Fibroblast of skin of abdomen (primary cell): ENCODE measurements at regions not wholly inside any gene's neighbourhood (a gene's known extent, or its start where the extent isn't known, plus 50 kb on each side); places are given as distances from the start of the nearest gene placed in this dataset.
"Not testable (repeated sequence)": the region's sequence is repeated elsewhere in the genome, so short reads cannot be mapped to it uniquely, and the experiment has no call there.

Experiments
- DNase-seq: peaks from one replicate; pipeline ENCODE4 v3.0.0-alpha.2; 2013

DNA sequence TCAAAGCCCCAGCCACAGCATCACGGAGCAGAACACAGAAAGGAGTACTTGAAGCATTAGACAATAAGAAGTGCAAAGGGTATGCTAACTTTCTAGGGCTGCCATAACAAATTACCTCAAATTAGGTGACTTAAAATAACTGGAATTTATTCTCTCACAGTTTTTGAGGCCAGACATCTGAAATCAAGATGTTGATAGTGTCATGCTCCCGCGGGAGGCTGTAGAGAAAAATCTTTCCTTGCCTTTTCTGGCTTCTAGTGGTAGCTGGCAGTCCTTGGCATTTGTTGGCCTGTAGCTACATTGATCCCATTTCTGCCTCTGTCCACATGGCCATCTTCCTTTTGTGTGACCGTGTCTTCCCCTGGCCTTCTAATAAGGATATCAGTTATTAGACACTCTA, 51.9 kb upstream of the SPDL1 start:
- no peak for DNase-seq

DNA sequence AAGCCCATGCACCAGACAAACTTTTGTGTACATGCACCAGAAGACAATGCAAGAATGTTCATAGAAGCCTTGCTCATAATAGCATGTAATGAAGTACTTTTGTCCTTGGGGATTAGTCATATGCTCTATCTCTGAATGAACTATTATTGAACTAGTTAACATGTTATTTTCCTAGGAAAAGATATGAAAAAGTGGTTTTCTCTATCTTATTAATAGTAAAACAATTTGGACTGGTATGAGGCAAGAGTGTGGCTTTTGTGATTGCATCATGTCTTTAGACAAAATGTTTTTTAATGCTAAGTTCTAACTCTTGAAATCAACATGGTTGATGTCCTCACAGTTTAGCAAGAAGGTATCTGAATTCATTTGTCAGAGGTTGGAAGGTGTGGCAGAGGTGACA, 55.7 kb upstream of the SPDL1 start:
- DNase-seq, result peak; percentile 59

DNA sequence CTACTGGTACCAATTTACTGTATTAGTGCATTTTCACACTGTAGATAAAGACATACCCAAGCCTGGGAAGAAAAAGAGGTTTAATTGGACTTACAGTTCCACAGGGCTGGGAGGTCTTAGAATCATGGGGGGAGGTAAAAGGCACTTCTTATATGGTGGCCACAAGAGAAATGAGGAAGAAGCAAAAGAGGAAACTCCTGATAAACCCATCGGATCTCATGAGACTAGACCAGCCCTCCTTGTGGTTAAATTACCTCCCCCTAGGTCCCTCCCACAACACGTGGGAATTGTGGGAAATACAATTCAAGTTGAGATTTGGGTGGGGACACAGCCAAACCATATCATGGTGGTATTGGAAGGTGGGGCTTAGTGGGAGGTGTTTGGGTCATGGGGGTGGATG, 56.5 kb upstream of the SPDL1 start:
- DNase-seq, result no peak

DNA sequence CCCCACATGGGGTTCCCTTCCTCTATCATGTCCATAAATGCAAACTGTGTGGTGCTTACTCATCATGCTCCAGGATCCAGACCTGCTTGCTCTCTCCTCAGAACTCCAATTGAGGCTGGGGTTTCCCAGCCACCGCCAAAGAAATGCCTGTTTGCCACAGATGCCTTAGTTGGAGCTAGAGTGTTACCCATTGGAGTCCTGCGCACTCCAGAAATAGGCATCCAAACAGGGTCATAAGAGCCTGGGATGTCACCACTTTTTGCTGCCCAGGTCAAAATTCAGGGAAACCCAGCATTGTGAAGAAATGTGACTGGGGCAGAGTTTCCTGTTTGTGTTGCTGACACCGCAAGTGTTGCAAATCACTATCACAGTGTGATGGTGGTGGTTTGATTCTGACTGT, 60.7 kb upstream of the SPDL1 start:
- DNase-seq, result no peak

DNA sequence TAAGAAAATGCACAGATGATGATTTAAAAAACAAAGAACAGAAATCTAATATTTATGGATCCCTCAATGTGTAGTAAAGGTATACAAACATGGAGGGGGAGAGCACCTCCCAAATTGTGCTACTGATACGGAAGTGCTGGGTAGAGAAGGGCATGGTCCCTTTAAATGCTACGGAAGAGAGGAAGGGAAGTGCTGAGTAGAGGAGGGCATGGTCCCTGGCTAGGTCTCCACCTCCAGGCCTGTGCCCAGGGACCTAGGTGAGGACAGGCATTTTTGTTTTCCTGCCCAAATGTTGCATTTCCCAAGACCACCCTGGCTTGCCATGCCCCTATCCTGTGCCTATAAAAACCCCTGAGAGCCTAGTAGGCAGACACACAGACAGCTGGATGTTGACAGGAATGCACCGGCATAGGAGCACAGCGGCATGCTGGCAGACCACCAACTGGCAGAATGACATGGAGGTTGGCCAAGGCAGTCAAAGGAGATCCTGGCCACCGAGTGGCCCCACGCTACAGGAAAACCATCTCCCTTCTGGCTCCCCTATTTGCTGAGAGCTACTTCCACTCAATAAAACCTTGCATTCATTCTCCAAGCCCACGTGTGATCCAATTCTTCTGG, 62.1 kb upstream of the SPDL1 start:
- no peak for DNase-seq

DNA sequence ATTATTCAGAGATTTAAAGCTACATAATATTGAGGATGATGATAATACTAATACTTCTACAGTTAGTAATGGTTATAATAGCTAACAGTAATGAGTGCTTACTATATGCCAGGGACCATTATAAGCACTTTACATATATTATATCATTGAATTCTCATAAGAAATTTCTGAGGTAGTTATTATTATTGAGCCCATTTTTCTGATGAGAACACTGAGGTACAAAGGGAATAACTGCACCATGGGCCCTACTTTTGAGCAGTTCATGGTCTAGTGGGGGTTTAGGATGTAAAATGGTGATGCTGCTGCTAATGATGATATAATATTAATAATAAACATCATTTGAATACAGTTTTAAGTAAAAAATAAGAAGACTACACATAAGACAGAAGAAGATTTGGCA, 64.2 kb upstream of the SPDL1 start:
- DNase-seq, result no peak

DNA sequence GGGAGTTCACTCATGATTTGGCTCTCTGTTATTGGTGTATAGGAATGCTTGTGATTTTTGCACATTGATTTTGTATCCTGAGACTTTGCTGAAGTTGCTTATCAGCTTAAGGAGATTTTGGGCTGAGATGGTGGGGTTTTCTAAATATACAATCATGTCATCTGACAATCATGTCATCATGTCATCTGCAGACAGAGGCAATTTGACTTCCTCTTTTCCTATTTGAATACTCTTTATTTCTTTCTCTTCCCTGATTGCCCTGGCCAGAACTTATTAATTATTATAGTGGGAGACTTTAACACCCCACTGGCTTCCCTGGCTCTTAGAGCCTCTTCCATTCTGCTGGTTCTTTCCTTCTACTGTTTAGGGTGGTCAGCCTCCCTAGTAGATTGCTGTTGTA, 64.8 kb upstream of the SPDL1 start:
- not testable (repeated sequence) for DNase-seq

DNA sequence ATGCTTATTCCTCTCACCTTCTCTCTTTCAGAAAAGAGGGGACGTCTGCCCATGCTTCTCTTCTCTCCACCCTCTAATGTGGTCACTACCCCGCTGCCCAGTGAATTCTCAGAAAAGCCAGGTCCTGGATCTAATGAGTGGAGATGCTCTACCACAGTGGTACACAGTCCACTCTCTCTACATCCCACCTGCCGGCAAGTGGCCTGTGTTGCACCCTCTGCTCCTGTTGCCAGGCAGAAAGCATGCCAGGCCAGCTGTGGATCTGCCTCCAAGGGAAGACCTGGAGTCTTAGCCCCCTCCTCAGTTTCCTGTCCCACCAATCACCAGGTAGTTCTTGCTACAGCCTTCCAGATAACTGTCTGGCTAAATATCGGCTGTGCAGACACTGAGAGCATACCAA, 71.2 kb upstream of the SPDL1 start:
- no peak for DNase-seq

DNA sequence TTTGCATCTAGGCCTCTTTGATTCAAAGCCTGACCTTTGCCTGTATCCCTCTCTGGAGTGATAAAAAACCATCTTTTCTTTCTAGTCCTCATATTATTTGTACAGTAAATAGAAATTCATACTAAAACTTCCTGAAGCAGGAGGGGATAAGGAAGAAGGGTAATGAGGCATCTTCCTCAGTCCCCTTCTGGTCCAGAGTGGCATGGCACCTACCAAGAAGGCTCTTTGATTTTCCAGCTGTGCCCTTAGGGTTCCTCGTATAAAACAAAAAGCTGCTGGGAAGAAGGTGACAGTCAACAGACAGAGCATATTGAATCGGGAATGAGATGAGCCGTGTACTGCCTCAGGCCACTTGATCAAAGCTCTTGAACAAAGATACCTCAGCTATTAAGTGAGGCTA, 71.9 kb upstream of the SPDL1 start:
- DNase-seq, result no peak

DNA sequence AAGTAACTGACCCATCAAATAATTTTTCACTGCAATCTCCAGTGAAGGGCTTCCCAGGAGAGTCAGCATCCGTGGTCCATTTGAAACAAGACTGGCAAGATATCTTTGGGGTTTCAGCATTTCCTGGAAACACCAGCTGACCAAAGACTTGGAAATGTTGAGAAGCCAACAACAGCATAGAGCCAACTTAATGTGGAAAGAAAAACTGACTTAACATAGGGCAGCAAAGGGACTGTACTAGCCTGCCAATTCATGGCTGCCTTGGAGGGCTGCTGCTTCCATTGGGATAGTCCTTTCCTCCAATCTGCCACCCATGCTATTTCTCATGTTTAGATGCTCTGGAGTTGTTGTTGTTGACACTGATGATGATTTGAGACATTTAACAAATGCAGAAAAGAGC, 76.5 kb upstream of the SPDL1 start:
- no peak for DNase-seq

DNA sequence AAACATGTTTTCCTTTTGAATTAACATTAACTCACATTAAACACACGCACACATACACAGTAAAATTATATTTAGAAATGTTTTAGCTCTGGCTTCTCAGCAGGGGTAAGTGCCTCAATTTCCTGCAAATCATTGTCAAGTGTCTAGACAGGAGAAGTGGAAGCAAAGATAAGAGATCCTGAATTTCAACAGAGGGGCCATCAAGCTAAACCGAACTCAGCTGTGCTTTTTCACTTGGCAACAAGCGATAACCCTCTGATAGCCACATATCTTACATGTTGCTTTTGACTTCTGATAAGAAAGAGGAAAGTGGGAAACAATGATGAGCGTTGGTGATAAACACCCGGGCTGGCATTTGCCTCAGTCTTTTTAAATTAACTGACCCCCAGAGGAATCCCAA, 79.7 kb upstream of the SPDL1 start:
- no peak for DNase-seq

DNA sequence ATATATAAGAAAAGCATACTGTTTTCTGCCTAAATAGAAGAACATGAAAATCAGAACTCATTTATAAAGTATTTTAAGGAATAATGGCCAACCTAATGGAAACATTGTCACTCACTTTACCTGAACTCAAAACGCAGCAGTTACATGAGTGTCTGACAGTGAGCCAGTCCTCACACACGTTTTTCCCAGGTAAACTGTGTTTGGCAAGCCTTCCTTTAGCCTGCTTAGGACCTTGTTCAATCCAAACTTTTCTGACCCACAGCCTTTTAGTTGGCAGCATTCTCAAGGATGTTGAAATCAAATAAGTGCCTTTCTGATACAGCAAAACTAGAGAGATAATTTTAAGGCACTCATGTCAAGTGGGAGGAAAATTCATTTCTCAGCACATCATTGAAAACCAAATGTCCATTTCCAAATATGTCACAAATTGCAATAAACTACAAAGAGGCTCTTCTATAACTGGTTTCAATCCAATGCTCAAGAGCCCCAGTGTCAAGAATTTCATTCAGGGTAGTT, 83.5 kb upstream of the SPDL1 start:
- no peak for DNase-seq

DNA sequence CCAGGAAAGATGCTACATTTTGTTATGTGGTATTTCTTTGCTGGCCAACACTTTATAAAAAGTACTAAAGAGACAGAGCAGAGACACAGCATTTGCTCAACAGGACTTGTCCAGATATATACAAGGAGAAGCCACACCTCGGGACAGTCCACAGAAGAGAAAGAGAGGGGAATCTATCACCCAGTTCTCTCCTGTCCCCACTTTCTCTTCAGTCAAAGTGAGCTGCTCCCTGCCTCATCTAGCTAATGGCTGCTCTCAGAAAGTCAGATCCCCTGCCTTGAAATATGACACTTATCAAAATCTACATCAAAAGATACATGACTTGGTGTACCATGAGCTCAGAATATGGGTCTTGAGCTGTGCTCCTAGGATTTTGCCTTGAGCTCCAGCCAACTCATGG, 86.7 kb upstream of the SPDL1 start:
- no peak for DNase-seq

DNA sequence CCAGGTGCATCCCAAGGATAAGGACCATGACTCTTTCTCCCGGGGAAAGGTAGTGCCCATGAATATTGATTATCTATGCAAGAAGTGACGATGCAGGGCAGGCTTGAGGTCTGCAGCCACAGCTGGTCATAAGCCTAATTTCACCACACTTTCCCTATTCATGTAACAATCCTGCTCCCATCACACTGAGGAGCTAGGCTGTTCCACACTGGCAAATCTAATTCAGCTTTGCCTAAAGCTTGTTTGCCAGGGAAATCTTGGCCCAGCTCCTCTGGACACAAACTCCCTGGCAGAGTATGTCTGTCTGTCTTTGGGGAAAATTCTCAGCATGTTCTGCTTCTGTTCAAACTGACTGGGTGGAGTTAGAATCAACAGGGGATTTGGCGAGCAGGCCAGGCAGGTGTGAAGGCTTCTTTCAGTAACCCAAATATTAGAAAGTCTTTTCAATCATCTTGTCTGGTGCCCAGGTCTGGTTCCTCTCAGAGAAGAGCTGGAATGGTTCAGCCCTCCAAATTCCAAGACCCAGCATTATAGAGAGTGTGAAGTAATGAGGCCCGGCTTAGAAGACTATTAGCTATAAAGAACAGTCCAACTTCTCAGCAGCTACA, 88.5 kb upstream of the SPDL1 start:
- no peak for DNase-seq

DNA sequence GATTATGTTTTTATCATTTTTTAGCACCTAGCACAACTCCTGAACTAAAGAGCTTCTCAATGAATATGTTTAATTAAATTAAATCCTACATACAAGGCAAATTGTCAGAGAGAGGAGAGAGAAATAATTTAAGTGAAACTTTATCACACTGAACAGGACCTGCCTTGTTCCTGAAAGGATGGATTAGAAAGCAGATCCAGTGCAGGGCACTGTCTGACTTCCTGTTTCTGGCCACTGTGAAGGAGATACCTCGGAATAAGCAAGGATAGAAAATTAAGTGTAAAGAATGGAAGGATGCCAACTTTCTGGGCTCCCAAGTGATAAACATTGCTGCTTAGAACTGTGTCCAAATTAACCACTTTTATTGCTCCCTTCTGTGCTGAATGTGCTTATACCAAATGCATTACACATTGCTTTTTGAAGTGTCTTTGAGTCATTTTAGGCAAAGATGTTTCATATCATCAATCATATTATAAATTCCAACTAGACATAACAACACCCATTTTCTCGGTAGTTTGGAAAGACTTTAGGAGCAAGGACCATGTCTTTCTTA, 89.1 kb upstream of the SPDL1 start:
- peak; percentile 30 for DNase-seq

DNA sequence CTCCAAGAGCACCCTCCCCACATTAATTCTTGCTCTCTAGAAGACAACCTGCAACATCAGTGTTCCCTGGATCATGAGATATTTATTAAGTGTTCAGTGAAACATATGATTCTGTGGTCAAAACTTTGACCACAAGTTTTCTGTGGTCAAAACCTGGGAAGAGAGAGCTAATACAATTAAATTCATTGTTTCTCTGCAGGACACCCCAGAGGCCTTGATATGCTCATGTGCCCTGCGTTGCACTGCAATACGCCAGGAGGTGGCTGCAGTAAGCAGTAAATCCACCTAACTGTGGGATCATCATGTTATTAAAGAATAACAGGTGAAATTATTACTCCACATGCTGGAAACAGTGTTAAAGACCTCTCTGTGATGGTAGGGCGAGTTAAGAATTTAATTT, 109.3 kb upstream of the SPDL1 start:
- DNase-seq, result peak; percentile 14

DNA sequence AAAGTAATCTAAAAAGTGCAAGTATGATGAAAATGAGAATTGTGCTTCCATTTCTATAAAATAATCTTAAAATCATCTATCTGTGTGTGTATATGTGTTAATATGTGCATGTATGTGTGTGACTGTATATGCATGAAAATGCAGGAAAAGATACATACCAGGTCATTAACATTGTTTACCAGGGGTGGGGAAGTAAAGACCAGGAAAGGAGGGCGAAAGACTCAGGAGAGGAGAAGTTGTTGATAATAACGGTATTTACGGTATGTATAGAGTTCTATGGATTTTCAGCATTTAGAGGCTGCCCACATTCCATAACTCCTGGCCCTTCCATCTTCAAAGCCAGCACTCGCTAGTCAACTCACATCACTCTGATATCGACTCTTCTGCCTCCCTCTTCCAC, 111.0 kb upstream of the SPDL1 start:
- DNase-seq, result no peak

DNA sequence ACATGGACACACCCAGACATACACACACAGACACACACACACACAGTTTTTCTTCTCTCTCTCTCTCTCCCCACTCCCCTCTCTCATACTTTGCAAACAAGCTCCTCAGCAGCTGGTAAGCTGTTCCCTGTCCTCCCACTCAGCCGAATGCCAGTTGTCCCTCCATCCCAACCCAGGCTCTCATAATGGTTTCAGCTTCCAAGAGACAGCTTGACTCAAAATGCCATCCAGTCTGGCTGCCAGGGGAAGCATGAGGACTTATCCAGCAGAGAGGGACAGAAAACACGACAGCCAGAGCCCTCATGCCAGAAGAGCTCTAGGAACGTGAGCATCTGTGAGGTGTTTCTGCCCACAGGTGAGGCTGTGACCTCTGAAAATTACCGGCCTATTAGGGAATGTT, 112.6 kb upstream of the SPDL1 start:
- no peak for DNase-seq

DNA sequence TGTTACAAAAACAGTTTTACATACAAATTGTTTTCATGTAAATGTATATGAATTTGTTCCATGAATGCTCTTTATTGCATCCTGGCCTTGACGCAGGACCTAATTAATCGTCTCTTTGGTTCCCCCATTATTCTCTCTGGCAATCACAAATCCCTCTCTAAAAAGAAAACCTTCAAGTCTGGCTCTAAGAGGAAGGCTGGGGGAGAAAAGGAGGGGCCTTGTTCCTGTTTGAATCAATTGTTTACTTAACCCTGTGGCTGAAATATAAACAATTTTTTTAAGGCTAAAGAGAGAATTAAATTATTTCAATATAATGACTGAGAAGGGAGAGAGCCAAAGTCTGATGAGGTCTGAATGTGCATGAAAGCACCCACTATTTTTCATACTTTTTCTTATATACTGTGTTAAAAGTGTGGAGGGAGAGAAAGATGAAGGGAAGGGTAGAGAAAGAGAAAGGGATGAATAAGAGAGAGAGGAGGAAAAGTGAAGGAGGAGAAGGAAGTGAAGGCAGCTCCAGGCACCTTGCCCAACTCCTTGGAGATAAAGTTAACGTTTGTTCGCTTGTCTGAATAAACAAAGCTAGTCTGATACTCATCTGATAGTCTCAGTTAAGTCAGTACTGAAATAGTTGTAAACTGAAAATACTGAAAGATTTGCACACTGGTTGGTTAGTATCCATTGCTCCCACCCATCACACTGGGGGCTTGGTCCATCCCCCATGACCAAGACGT, 116.4 kb upstream of the SPDL1 start:
- no peak for DNase-seq

DNA sequence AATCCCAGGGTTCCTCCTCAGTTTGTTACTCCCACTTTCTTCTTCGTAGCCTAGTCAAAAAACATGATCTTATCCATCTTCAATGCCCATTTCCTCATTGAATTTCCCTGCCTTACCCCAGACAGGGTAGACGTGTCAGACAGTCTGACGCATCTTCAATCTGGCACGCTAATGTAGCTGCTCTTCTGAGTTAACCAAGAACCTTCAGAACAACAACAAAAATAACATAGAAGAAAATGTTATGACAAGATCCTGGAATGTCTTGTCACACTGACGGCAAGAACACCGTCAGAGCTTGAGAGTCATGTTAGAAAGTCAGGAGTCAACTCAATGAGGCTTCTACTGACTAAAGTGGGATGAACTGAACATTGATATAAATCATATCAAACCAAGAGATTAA, 122.7 kb upstream of the SPDL1 start:
- DNase-seq, result no peak

DNA sequence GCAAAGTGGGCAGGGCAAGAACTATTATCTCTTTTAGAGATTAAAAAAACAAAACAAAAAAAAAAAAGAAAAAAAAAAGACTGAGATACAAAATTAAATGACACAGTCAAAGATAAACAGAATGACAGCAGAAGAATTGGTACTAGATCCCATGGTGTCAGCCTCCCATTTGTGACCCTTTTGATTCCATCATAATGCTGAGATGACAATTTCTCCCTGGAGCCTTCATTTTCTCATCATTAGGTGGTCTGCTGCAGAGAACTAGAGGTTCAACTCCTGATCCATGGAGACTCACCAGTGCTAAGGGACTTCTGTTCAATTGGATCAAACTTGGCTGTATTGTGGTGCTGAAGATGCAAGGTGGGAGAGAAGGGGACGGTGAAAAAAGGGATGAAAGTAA, 123.5 kb upstream of the SPDL1 start:
- no peak for DNase-seq

DNA sequence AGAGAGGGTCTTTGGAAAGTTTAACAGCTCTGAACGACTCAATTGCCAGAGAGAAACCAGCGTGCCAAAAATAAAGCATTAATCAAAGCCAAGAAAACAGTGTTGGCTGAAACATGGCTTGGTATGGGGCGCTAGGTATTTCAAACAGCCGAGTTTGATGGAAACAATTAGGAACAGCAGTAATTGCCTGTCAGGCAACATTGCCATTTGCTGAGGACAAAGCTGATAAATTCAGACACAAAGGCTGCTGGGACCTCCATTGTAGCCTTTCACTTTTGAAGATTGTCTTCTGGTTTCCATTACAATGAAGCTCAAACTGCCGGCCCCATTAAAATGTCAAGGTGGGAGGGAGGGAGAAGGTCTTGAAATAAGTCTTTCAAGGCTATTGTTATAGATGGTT, 125.4 kb upstream of the SPDL1 start:
- DNase-seq, result no peak

DNA sequence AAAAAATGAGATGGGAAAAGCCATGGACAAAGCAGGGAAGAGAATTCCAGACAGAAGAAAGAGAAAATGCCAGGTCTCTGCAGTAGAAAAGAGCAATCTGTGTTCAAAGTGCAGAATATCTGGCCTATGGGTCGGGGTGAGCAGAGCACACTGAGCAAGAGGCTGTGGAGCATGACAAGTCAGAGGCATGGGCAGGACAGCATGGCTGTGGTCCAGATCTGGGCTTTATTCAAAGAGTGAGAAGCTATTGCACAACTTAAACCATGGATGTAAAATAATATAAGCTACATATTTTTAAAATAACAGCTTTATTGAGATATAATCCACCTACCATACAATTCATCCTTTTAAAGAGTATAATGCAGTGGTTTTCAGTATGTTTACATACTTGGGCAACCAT, 133.1 kb upstream of the SPDL1 start:
- peak; percentile 16 for DNase-seq

DNA sequence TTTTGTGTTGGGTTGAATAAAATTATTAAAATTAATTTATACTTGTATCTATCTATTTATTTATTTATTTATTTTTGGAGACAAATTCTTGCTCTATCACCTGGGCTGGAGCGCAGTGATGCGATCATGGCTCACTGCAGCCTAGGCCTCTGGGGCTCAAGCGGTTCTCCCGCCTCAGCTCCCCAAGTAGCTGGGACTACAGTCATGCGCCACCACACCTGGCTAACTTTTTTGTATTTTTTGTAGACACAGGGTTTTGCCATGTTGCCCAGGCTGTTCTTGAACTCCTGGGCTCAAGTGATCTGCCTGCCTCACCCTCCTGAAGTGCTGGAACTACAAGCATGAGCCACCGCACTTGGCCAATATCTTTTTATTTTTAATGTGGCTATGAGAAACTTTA, 134.7 kb upstream of the SPDL1 start:
- DNase-seq, result no peak
